ENCODE measurements at regions not wholly inside any gene's neighbourhood (a gene's known extent, or its start where the extent isn't known, plus 50 kb on each side); places are given as distances from the start of the nearest gene placed in this dataset.

- no peak for TF ChIP-seq POLR2A (IDR thresholded peaks at IDR 0.05)
- TF ChIP-seq, protein P1, sequence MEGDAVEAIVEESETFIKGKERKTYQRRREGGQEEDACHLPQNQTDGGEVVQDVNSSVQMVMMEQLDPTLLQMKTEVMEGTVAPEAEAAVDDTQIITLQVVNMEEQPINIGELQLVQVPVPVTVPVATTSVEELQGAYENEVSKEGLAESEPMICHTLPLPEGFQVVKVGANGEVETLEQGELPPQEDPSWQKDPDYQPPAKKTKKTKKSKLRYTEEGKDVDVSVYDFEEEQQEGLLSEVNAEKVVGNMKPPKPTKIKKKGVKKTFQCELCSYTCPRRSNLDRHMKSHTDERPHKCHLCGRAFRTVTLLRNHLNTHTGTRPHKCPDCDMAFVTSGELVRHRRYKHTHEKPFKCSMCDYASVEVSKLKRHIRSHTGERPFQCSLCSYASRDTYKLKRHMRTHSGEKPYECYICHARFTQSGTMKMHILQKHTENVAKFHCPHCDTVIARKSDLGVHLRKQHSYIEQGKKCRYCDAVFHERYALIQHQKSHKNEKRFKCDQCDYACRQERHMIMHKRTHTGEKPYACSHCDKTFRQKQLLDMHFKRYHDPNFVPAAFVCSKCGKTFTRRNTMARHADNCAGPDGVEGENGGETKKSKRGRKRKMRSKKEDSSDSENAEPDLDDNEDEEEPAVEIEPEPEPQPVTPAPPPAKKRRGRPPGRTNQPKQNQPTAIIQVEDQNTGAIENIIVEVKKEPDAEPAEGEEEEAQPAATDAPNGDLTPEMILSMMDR (IDR thresholded peaks at IDR 0.05), result no peak
Observed at GRCh38 chr15:60235951-60236710, 161.7 kb downstream of the ANXA2 start.
